HG03066 (cell line): ENCODE measurements at regions not wholly inside any gene's neighbourhood (a gene's known extent, or its start where the extent isn't known, plus 50 kb on each side); places are given as distances from the start of the nearest gene placed in this dataset.
A peak's percentile ranks its signal among the peaks of the same experiment; 100 is the strongest.

Experiments
- ATAC-seq: cut with Tn5 transposase; IDR thresholded peaks from one replicate; pipeline ENCODE4 v1.9.1; 2021; ENCODE audit warnings: low read depth; ENCODE audit not compliant: unreplicated experiment

- no peak for ATAC-seq
Measured at GRCh38 chr2:181766129-181766528, 85.8 kb upstream of the NEUROD1 start.

DNA sequence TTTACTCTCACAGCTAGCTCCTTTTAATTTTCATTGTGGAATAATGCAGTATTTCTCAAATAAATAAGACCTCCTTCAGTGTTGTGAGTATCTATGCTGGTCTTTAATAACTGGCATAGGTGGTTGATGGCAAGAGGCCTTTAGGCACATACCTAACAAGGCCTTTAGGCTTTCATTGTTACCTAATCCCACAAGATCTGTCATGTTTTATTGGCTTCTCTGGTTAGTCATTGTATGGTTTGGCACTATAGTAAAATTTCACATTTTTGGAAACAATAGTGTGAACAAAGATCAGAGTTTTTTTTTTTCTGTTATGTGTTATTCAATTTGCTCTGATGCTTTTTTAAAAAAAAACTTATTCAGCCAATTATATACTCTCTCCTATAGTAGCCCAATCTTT is 89.8 kb upstream of the NEUROD1 start:
- ATAC-seq, result no peak

DNA sequence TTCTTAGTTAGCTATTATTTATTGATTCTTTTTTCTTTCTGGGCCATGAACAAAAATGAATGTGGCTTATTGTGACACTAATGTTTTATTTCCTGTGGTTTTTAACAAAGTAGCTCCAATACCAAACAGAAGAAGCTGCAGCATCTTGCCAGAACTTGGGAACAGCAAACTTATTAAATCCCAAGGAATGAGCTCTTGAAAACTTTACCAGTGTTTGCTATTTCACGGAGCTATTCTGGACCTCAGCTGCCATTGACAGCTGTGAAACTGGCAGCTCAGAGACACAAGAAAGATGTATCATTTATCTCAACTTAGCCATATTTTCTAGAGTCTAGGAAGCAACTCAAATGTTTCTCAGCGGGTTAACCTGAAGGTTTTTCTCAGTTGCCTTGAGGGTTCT is 91.0 kb upstream of the NEUROD1 start:
- ATAC-seq, result no peak

DNA sequence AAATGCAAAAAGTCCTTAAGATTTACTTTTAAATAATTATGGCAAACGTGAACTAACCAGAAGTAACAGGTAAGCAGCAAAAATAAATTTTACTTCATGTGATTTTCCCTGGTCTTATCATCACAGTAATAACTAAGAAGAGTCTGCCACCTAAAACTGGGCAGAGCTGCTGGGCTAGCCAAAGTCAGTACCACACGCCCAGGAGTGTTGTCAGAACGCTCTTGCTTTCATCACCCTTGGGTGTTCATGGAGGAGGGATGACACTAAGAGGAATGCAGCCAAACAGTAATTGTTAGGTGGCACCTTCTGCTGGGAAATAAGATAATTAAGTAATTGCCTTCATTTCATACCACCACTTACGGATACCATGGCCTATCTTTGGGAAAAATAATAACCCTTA is 92.0 kb upstream of the NEUROD1 start:
- ATAC-seq, result no peak

DNA sequence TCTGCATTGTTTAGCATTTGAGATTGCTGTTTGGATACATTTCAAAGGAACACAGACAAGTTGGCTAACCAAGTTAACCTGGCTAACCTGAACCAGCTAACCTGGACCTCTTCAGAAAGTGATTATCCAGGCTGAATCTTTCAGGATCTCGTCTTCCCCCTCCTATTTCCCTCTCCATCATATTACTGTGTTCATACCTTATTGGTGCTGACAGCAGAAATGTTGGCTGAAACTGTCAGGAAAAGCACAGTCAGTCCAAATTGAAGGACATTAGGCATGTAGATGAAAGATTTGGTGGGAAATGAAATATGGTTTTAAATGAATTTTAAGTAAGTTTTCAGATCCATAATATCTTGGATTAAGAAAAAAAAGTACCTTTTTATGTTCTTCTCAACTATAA is 92.5 kb upstream of the NEUROD1 start:
- ATAC-seq, result no peak

DNA sequence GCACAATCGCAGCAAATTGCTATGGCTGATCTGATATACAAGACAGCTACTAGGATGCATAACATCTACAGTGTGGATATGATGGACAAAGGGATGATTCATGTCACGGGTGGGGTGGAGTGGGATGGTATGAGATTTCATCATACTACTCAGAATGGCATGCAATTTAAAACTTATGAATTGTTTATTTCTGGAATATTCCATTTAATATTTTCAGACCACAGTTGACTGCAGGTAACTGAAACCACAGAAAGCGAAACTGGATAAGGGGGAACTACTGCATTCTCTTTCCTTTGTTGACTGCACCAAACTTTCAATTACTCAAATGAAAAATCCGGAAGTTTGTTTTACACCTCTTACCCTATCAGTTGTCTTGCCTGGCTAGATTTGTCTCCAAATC is 94.4 kb upstream of the NEUROD1 start:
- ATAC-seq, result peak; percentile 55

GRCh38 chr2:181776336-181776735 is 96.0 kb upstream of the NEUROD1 start:
- no peak for ATAC-seq

GRCh38 chr2:181777734-181778133 is 97.4 kb upstream of the NEUROD1 start:
- no peak for ATAC-seq

GRCh38 chr2:181778621-181779201 is 98.4 kb upstream of the NEUROD1 start:
- ATAC-seq, result no peak

GRCh38 chr2:181779288-181780021 is 99.1 kb upstream of the NEUROD1 start:
- peak; percentile 35 for ATAC-seq

DNA sequence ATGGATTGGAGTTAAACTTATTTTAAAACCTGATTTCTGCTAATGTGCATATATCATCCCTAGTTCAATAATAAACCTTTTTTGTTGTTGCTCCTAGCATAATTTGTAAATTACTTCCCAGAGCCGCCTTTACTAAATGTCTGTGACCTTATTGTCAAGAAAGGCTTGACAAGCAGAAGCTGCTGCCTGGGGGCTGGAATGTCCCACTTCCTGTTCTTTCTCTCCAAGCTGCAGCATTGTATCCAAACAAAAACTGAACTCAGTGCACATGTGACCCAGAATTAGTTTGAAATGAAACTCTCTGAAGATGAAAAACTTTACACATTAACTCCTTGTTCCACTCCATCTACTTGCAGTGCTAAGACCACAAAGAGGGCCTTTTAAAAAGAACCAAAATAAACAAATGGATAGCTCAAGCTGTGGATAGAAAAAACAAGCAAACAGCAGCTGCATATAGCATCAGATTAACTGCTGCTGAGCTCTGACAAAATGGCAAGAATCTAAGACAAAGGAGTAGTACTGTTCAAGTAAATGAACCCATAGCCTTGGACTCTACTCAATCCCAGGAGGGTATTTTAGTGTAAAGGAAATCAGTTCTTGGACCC is 99.8 kb upstream of the NEUROD1 start:
- peak; percentile 64 for ATAC-seq

DNA sequence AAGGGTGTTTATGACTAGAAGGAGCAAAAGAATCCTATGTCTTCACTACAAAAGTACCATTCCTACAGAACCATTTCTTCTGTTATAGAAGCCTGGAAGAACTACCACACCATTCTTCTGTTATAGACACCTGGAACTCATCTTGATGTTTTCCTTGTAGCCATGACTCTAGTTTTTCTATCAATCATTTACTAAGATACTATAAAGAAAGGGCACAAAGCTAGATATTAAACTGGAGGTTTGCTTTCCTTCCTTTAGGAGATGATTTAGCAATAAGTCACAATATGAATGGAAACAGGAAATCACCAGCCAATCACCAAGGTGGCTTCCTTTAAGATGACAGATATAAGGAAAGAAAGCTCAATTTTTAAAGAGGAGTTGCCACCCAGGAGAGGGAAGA is 100.3 kb upstream of the NEUROD1 start:
- peak; percentile 6 for ATAC-seq

- ATAC-seq, result peak; percentile 48
Measured at GRCh38 chr2:181781078-181781786, 100.9 kb upstream of the NEUROD1 start.

DNA sequence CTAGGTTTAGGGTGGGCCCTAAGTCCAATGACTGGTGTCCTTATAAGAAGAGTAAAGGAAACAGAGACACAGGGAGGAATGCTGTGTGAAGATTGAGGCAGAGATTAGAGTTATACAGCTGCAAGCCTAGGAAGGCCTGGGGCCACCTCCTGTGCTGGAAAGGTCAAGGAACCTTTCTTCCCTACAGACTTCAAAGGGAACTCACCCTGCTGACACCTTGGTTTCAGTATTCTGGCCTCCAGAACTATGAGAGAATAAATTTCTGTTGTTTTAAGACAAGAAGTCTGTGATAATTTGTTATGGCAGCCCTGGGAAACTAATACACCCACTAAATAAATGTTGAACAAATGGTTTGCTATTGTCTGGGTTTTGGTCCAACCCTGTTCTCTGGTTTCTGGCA is 102.3 kb upstream of the NEUROD1 start:
- ATAC-seq, result no peak

GRCh38 chr2:181784556-181784955 is 104.2 kb upstream of the NEUROD1 start:
- ATAC-seq, result no peak

DNA sequence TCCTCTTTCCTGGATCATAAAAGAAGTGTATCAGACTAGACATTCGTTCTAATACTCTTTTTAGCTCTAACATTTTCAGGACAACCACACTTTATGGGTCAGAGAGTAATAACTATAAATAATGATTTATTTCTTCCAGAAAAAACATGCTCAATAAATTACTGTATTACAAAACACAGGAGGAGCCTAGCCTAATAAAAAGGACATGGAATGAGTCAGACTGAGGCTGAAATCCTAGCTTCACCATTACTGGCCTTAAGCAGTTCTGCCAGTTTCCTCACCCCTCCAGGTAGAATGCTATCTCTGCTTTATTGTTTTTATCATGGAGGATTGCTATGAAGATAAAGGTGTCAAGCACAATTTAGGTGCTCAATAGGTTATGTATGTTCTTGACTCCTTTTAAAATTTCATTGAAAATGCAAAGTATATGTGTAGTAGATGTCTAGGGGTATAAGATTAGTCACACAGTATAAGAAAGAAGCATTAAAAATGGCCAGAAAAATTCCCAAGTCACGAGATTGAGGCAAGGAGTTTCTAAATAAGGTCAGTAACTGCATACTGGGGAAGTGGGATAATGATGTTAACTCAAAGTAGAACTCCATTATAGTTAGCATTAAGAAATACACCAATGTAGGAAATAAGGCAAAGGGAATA is 105.5 kb upstream of the NEUROD1 start:
- no peak for ATAC-seq

- no peak for ATAC-seq
Measured at GRCh38 chr2:181786371-181787228, 104.9 kb upstream of the ITPRID2 start.

GRCh38 chr2:181787310-181788048 is 104.1 kb upstream of the ITPRID2 start:
- ATAC-seq, result no peak

GRCh38 chr2:181788897-181789555 is 102.5 kb upstream of the ITPRID2 start:
- no peak for ATAC-seq
